ENCODE measurements at regions not wholly inside any gene's neighbourhood (a gene's known extent, or its start where the extent isn't known, plus 50 kb on each side); places are given as distances from the start of the nearest gene placed in this dataset.

GRCh38 chr6:90778417-90779203, 191.7 kb upstream of the MAP3K7 start:
- no peak for DNase-seq

DNA sequence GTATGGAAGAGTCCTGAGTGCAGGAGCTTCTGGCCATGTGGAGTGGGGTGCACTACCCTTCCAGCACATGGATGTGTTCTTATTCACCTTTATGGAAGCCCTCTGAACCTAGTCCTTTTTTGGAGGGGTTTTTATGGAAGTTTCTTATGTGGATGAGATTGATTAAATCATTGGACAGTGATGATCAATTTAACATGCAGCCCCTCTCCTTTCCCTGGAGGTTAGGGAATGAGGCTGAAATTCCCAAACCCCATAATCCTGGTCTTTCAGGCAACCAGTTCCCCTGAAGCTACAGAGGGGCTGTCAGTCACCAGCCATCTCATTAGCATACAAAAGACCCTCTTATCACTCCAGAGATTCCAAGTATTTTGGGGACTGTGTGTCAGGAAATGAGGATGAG, 183.9 kb upstream of the MAP3K7 start:
- no peak for DNase-seq

DNA sequence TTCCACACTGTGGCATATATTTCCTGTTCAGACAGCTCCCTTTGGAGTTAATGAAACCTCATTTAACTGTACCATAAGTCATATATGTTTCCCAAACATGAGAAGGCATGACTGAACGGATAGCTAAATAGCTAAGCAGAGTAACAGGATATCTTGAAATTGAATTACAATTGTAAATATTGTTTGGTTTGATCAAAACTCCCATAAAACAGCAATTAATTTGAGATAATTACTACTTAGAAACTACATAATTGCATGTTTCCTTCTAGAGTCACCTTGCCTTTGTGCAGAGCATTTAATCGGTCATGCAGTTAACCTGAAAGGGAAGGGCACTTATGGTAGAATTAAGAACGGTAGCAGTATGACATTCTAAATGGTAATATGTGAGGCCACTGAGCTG, 179.0 kb upstream of the MAP3K7 start:
- no peak for DNase-seq

DNA sequence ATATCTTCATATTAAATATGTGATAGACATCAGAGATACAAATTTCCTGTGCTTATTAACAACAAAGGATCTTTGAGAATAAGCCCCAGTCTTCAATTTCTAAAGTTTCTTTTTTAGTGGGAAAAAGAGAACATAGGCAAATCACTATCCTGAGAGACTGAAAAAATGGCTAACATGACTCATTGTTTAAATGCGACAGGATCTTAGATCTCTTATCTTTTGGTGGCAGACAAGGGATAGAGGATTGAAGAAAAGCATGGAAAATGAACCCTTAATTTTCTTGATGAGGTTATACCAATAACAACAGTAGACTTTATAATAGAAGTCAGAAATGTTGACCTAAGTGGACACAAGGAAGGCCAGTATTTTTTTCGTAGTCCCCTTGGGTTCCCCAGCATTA, 178.6 kb upstream of the MAP3K7 start:
- DNase-seq = no peak

GRCh38 chr6:90764001-90764400, 177.1 kb upstream of the MAP3K7 start:
- DNase-seq = no peak

DNA sequence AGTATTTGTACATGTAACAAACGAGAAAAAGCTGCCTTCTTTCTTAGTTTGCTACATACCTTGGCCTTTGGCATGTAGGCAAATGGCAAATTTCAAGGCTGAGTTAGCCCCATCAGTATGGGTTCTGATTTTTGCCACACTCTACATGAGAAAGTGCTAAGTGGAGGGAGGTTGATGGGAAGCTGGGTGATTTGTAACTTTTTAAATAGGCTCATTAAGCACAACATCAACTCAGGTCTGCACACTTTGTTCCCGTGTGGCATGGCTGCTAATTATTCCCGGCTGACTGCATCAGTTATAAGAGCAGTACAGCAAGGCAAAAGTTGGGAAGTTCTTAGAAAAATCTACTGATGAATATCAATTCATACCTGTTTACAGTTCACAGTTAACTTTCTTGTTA, 172.8 kb upstream of the MAP3K7 start:
- peak; percentile 26 for DNase-seq

GRCh38 chr6:90758741-90759140, 171.9 kb upstream of the MAP3K7 start:
- no peak for DNase-seq

DNA sequence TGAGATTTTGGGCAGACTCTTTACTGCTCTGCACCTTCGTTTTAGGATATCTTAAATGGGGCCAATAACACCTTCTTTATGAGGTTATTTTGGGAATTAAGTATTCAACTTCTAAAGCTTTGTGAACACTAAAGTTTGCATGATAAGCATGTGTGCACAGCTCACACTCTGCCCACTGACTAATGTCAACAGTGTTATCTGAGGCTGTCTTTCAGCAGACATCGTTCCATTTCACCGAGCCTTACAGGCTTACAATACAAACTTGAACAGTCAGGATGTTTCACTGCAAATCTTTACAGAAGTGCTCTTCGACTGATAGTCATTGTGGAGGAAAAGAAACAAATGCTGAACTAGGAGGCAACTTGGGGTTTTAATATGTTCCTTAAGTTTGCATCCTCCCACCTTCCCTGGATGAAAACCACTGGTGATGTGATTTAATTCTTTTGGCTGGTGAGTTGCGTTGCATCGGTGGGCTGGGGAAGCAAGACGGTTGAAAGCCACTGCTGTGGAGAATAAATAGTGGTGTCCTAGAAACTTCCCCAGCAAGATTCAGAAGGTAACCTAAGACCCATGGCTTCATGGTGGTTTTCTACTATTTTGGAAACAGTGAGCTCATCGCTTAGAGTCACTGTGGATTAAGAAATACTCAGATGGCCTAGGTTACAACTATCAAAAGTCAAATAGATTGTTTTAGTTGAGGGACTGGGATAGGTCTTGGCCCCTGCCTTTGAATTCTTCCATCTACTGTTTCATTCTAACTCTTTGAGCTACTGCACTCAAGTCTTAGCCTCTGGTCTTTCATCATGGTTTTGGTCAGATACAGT, 167.2 kb upstream of the MAP3K7 start:
- peak; percentile 29 for DNase-seq

DNA sequence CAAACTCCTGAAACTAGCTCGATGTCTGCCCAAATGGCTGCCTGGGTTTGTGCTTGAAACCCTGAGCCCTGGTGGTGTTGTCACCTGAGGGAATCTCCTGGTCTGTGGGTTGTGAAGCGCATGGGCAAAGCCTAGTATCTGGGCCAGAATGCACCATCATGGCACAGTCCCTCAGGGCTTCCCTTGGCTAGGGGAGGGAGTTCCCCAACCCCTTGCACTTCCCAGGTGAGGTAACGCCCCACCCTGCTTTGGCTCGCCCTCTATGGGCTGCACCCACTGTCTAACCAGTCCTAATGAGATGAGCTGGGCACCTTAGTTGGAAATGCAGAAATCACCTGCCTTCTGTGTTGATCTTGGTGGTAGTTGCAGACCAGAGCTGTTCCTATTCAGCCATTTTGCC, 152.9 kb upstream of the MAP3K7 start:
- DNase-seq = no peak

GRCh38 chr6:90739339-90739738, 152.5 kb upstream of the MAP3K7 start:
- DNase-seq = no peak

DNA sequence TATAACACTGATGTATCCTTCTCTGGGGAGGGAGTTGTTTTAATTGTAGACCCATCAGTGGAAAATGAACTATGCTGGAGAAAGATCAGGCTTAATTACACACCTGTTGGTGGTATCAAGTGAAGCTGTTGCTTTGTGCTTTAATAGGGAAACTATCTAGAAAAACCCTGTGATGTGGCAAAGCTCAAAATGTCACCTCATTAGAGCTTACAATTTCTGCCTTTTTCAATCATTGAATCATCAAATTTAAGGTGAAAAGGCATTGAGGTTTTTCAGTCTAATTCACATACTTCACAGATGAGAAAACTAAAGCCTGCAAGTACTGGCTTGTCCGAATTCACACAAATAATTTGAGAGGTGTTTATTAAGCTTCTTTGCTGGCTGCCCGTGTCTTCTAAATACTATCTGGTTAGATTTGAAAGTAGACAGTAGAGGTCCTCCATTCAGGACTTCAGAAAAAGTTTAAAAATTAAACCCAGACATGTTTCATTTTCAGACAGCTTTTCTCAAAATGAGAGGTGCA, 143.3 kb upstream of the MAP3K7 start:
- no peak for DNase-seq

- no peak for DNase-seq
Measured at GRCh38 chr6:90729057-90729456, 142.2 kb upstream of the MAP3K7 start.

DNA sequence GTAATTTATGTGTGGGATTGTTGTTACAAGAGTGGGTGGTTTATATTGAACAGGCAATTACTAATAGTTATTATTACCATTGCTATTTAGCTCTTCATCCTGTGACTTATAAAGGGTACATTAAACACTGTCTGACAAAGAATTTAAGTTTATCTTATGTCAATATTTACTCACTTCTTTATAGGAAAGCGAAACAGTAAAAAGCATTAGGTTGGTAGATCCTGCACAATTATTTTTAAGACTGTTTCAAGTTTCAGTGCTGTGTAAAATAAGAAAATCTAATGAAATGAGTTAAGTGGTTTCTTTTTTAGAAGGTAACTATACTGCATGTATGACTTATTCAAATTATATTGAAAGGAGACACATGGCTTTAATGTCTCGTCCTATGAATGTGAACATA, 135.8 kb upstream of the MAP3K7 start:
- no peak for DNase-seq

- DNase-seq = no peak
Measured at GRCh38 chr6:90720404-90720803, 133.5 kb upstream of the MAP3K7 start.

- no peak for DNase-seq
Measured at GRCh38 chr6:90719321-90720195, 132.7 kb upstream of the MAP3K7 start.

- DNase-seq = no peak
Measured at GRCh38 chr6:90716376-90716775, 129.5 kb upstream of the MAP3K7 start.

DNA sequence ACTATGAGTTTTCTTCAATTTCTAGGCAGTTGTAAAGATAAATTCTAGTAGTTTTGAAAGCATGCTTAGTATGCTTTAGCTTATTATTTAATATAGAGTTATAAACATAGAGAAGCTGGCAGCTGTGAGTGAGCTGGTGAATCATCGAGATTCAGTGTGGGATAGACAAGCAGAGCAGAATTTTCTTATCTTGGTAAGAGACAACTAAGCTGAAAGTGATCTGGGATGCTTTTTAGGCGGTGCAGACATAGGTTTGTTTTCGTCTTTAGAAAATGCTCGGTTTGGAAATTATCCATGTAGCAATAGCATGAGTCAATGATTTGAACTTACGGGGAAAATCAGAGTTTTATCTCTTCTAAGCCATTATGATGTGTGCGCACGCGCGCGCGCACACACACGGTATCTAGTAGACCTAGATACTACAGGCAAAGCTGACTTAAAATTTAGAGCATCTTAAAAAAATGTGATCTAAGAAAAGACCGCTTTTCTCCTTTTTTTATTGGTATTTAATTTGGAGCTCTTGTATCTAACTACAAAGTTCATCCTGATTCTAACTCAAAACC, 128.3 kb upstream of the MAP3K7 start:
- no peak for DNase-seq

- no peak for DNase-seq
Measured at GRCh38 chr6:90714319-90714718, 127.4 kb upstream of the MAP3K7 start.

DNA sequence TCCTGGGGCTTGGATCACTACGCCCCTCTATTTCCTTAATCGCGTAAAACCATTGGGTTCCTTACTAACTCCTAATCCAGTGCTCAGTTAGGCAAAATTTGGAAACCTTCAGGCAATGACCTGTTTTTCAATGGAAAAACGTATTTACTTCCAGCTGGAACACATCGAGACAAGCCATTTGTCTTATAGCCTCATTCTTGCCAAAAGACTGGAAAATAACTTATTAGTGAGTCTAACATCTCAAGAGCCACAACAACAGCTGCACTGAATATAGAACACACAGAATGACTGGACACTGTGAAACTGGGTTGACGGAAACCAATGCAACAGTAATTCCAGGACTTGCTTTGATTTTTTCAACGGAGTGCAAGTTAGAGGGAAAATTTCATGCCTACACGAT, 125.2 kb upstream of the MAP3K7 start:
- DNase-seq = no peak

DNA sequence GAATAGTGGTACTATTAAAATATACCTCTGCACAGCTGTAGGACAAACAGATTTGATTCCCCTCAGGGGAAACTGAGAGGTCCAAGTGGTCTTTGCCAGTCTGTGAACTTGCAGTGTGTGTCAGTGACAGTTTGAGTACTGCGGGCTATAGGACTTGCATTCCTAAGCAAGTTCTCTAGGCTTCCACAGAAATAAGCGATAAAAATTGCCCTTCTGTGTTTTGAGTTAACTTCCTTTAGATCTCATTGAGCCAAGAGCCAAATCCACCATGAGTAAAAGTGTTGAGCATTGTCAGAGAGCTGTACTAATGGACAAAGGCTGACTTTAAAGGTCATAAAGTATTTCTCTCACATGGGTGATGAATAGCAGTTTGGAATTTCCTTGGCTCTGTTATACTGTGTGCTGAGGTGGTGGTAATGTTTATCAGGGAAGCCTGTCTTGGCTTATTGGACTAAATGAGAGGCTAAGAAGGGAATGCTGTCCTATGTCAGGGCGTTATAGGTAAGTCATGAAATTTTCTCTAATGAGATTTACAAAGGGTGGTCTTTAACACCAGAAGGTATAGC, 122.6 kb upstream of the MAP3K7 start:
- no peak for DNase-seq

DNA sequence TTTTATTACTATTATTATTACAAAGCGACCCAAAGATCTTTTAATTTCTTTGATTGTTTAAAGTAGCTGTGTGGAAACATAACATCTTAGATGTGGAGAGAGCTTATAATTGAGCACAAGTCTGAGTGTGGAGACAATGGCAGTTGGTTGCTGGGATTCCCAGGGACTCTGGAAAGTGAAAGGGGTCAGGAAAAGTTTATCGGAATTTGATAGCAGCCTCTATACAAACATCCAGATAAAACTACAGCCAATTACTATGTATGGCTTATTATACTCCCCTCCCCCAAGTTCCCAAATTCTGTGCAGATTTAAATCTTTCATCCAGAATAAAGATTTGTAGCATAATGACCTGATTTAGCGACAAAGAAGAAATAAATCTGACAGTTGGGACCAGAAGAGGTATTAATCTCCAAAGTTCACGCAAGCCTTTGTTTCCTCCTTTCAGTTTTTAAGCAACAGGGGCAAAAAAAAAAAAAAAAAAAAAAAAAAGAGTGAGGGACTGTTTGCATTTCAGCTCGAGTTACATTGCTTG, 121.4 kb upstream of the MAP3K7 start:
- no peak for DNase-seq
